AG08396 (cell line): ENCODE measurements at regions not wholly inside any gene's neighbourhood (a gene's known extent, or its start where the extent isn't known, plus 50 kb on each side); places are given as distances from the start of the nearest gene placed in this dataset.
"Not testable (repeated sequence)": the region's sequence is repeated elsewhere in the genome, so short reads cannot be mapped to it uniquely, and the experiment has no call there.

Experiments
- DNase-seq: peaks from one replicate; pipeline ENCODE4 v3.0.0; 2012; ENCODE audit warnings: low spot score, mixed read lengths

DNA sequence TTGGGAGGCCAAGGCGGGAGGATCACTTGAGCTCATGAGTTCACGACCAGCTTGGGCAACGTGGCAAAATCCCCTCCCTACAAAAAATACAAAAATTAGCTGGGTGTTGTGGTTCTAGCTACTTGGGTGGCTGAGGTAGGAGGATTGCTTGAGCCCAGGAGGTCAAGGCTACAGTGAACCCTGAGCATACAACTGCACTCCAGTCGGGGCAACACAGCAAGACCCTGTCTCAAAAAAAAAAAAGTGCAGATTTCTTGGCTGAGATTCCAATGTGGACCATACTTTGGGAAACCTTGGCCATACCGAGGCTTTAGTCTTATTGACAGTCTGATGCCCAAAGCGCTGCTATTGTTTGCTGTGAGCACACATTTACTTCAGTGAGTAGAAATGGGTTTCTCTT, 113.6 kb upstream of the CLINT1 start:
- DNase-seq: no peak

- no peak for DNase-seq
Measured at GRCh38 chr5:157971571-157972216, 112.7 kb upstream of the CLINT1 start.

DNA sequence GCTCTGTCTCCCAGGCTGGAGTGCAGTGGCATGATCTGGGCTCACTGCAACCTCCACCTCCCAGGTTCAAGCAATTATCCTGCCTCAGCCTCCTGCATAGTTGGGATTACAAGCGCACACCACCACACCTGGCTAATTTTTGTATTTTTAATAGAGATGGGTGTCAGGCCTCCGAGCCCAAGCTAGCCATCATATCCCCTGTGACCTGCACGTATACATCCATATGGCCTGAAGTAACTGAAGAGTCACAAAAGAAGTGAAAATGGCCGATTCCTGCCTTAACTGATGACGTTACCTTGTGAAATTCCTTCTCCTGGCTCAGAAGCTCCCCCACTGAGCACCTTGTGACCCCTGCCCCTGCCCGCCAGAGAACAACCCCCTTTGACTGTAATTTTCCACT, 109.6 kb upstream of the CLINT1 start:
- DNase-seq: not testable (repeated sequence)

DNA sequence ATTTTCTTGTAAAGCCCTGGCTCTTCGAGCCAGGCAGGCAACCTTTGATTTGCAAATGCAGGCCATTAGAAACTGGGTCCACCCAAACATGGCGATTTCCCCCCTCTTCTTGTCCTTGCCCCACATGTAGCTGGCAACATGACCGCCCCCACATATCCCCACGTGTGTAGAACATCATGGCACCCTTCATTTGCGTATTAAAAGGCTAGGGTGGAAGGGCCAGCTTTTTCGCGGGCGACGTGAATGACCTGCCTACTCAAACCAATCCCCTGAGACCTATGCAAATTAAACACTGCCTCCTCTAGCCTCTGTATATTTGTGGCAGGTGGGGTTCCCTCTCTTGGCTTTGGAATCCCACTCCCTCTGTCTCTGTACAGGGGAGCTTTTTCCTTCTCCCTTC, 107.0 kb upstream of the CLINT1 start:
- no peak for DNase-seq

DNA sequence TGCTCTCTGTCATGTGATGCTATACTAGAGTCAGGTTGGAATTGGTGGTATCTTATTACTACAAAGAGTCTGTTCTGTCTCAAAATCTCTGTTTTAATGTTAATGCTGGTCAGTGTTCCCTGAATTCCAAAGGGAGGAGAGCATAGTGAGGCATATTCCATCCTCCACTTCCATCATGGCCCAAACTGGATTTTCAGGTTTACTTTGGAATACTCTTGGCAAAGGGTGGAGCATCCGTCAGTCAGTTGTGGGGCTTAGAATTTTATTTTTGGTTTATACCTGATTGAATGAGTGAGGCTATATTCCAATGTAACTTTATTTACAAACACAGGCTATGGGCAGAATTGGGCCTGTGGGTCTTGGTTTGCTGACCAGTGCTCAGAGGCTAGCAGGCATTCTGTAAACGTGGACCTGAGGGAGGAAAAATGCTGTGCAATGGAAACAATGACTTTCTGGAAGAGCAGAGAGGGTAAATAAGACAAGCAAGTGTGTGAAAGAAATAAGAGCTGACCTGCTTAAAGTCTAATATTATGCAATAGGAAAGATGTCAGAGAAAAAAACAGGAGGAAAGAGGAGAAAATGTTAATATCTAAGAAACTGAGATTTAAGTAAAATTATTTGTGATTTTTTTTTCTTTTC, 106.2 kb upstream of the CLINT1 start:
- no peak for DNase-seq

GRCh38 chr5:157963761-157964160, 104.8 kb upstream of the CLINT1 start:
- DNase-seq: no peak

- no peak for DNase-seq
Measured at GRCh38 chr5:157963244-157963643, 104.3 kb upstream of the CLINT1 start.

- DNase-seq: not testable (repeated sequence)
Measured at GRCh38 chr5:157962686-157963085, 103.7 kb upstream of the CLINT1 start.

- DNase-seq: no peak
Measured at GRCh38 chr5:157961896-157962590, 103.1 kb upstream of the CLINT1 start.

- no peak for DNase-seq
Measured at GRCh38 chr5:157961176-157961575, 102.2 kb upstream of the CLINT1 start.

- no peak for DNase-seq
Measured at GRCh38 chr5:157959370-157959769, 100.4 kb upstream of the CLINT1 start.

DNA sequence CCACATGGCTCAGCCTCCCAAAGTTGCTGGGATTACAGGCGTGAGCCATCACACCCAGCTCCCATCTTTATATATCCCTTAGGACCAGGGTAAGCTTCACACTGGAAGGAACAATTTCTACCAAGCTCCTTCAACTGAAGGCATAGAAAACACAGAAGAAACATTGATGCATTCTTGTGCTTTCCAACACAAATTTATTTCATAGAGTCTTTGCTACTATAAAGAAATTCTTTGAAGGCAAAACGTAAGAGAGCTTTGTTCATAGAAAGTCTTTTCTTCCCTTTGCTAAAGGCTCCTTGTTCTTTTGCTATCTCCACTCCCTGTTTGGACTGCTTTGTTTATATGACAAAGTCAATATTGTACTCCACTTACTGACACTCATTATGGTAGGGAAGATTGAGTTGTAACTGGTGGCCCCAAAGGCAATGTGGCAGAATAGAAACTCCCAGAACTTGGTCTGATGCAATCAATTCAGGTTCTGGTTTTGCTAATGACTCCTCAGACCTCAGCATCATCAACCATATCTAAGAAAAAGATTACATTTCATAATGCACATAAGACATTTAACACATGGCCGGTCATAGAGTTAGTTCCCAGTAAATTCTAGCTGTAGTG, 97.4 kb upstream of the CLINT1 start:
- no peak for DNase-seq

DNA sequence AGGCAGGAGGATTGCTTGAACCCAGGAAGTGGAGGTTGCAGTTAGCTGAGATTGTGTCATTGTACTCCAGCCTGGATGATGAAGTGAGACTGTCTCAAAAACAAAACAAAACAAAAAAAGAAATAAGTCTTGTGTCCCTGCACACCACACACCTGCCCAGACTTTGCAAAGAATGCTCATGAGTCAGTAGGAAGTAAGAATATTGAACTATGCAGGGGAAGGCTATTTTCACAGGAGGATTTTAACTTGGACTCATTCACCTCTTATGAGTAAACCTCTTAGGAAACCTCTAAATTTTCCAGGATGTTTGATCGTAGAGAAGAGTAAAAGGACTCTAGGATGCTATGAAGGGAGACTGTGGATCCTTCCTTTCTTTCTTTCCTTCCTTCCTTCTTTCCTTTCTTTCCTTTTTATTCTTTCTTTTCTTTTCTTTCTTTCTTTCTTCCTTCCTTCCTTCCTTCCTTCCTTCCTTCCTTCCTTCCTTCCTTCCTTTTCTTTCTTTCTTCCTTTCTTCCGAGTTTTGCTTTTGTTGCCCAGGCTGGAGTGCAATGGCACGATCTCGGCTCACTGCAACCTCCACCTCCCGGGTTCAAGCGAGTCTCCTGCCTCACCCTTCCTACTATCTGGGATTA, 96.7 kb upstream of the CLINT1 start:
- no peak for DNase-seq

DNA sequence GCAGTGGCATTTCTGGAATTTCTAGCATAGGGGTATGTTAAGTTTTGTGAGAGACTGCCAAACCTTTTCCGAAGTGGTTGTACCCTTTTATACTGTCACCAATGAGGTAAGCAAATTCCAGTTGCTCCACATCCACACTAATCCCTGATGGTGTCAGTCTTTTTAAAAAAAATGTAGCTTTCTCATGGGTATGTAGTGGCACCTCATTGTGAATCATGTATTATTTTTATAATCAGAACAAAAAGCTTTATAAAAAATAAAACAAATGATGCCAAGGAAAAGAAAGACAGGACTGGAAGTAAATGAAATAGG, 93.4 kb upstream of the CLINT1 start:
- no peak for DNase-seq

GRCh38 chr5:157951673-157952373, 92.9 kb upstream of the CLINT1 start:
- no peak for DNase-seq

GRCh38 chr5:157949520-157949919, 90.6 kb upstream of the CLINT1 start:
- no peak for DNase-seq

DNA sequence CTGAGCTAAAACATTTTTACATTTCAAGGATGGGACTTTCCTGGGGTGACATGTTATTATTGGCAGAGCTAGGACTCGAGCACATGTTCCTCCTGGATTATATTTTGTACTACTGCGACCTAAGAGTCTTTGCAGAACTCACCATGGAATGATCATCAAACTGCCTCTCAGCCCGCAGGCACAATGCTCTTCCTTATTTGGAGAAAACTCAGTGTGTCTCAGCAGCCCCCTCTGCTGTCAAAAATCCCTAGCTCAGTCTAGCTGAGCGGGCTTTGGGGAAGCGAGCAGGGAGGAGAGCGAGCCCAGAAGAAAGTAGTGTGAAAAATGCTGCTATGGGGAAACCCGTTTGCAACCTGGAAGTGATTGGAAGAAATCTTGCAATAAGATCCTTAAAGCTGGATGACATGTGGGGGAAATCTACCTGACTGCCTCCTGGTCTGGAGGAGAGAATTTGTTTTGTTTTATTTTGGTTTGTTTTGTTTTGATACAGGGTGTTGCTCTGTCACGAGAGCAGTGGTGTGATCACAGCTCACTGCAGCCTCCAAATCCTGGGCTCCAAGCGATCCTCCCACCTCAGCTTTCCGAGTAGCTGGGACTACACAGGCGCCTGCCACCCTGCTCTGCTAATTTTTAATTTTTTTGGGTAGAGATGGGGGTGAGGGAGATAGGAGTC, 89.9 kb upstream of the CLINT1 start:
- DNase-seq: peak; percentile 82

GRCh38 chr5:157947156-157947555, 88.2 kb upstream of the CLINT1 start:
- no peak for DNase-seq

GRCh38 chr5:157945822-157946221, 86.9 kb upstream of the CLINT1 start:
- not testable (repeated sequence) for DNase-seq

GRCh38 chr5:157944938-157945337, 86.0 kb upstream of the CLINT1 start:
- DNase-seq: no peak

GRCh38 chr5:157944077-157944633, 85.2 kb upstream of the CLINT1 start:
- no peak for DNase-seq
